ENCODE measurements at regions not wholly inside any gene's neighbourhood (a gene's known extent, or its start where the extent isn't known, plus 50 kb on each side); places are given as distances from the start of the nearest gene placed in this dataset.

- no peak for TF ChIP-seq POLR2AphosphoS5 (IDR thresholded peaks at IDR 0.05; ENCODE audit: borderline replicate concordance, low read depth, low read length)
- no peak for TF ChIP-seq EZH2 (IDR thresholded peaks at IDR 0.05)
Observed at GRCh38 chr14:27190296-27190695, 592.5 kb upstream of the NOVA1 start.
